RCC 7860 (cell line): ENCODE measurements at regions not wholly inside any gene's neighbourhood (a gene's known extent, or its start where the extent isn't known, plus 50 kb on each side); places are given as distances from the start of the nearest gene placed in this dataset.

Experiments
- DNase-seq: peaks from one replicate; pipeline ENCODE4 v3.0.0-alpha.2; 2015; ENCODE audit warnings: low spot score
- FAIRE-seq: peaks from 2 replicates; lab custom pipeline; 2012; peaks lifted over from hg19 to GRCh38; lab: Jason Lieb, UNC

DNA sequence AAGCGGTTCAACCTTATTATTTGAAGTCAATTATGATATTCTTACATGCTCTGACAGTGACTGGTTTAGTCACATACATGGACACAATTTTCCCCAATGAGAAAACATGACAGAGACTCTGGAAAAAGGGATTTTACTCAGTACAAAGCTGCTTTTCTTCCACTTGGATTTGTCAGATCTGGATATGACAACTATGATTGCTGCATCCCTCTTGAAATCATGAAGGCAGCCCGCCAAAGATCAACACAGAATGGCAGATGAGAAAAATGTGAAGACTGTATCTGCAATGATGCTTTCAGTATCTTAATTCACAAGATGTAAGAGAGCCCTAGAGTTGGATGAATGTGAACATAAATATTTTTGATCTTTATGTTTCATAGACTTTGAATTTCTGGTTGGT is 439.6 kb downstream of the CDH8 start:
- no peak for FAIRE-seq
- DNase-seq, result no peak

GRCh38 chr16:61595605-61596004 is 440.6 kb downstream of the CDH8 start:
- DNase-seq, result no peak
- FAIRE-seq, result no peak

DNA sequence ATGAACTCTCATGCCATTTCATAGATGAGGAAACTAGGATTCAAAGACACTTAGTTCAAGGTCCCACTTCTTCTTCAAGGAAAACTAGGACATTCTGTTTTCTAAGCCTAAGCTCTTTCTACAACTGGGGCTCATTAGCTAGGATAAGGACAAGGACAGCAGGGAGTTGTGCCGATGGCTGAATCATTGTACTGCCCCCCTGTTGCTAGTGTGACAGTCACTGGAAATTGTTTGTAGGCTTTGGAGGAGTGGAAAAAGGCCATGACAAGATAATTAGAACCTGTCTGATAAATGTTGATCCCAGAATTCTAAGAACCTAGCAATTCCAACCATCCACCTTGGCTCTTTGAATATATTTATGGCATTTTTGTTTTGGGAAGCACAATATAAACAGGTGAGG is 445.7 kb downstream of the CDH8 start:
- FAIRE-seq (no peak), DNase-seq (no peak)

DNA sequence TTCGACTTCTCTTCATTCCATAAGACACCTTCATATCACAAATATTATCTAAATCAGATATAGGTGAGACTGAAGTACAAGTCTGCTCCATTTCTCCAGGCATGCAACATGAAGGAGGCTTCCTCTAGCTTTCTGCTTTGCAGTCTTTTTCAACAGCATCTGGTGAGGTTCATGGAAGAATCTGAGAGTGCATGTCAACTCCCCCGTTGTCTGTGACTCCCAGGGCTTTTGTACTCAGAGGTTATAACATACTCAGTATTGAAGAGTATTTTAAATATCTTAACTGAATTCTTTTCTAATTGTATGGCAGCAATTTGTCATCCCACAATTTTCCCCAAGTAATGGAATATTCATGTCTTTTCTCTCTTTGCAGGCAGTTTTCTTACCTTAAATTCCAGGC is 448.7 kb downstream of the CDH8 start:
- no peak for DNase-seq
- FAIRE-seq, result no peak

- no peak for DNase-seq
- no peak for FAIRE-seq
These were observed 454.7 kb downstream of the CDH8 start for GRCh38 chr16:61581417-61582046.

- DNase-seq, result no peak
- FAIRE-seq, result no peak
These were observed 455.7 kb downstream of the CDH8 start for GRCh38 chr16:61580579-61580978.

GRCh38 chr16:61579195-61579594 is 457.0 kb downstream of the CDH8 start:
- no peak for FAIRE-seq
- DNase-seq, result no peak

DNA sequence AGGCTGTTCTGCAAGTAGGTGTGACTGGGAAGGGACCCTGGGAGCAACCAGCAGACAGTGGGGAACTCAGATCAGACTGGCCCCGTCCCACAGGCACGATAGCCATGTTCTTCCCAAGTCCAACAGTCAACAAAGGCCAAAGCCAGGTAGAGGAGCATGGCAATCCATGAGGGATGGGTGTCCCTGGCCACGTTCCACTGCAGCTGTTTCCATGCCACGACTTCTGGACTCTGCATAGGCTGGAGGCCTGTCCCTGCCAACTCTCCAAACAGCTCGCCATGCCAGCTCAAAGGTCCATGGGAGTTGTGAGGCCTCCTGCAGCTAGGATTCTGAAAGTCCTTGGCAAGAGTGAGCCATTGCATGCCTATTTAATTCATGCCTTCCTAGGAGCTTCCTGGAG is 459.8 kb downstream of the CDH8 start:
- DNase-seq (no peak), FAIRE-seq (no peak)

DNA sequence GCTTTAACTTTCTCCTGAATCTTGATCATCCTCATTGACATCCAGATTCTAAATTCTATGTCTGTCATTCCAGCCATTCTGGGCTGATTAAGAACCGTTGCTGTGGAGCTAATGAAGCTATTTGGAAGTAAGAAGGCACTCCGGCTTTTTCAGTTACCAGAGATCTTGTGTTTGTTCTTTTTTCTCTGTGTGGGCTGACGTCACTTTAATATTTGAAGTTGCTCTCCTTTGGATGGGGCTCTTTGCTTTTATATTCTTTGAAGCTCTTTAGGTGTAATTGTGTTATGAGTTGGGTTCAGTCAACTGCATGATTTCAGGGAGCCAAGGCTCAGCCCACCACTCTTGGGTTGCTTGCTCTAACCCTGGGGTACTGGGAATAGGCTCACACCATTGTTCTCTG is 460.6 kb downstream of the CDH8 start:
- DNase-seq, result no peak
- no peak for FAIRE-seq

- DNase-seq, result no peak
- no peak for FAIRE-seq
These were observed 467.2 kb downstream of the CDH8 start for GRCh38 chr16:61569028-61569427.

DNA sequence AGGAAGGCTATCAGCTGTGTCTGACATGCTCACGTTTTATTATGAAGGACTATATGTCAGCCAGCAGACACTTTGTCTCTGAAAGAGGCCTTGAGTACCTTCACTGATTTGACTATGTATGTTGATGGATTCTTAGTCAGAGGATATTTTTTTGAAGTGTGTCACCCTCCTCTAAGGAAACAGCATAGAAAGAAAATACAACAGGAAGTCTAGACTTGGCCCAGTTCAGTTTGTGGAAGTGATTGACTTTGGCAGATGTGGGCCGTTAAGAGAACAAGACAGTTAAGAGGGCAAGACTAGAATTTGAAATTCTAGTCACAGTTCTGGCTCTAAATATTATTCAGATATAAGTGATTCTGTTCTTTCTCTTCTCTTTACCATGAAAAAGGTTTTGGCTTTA is 471.5 kb downstream of the CDH8 start:
- FAIRE-seq, result no peak
- no peak for DNase-seq

DNA sequence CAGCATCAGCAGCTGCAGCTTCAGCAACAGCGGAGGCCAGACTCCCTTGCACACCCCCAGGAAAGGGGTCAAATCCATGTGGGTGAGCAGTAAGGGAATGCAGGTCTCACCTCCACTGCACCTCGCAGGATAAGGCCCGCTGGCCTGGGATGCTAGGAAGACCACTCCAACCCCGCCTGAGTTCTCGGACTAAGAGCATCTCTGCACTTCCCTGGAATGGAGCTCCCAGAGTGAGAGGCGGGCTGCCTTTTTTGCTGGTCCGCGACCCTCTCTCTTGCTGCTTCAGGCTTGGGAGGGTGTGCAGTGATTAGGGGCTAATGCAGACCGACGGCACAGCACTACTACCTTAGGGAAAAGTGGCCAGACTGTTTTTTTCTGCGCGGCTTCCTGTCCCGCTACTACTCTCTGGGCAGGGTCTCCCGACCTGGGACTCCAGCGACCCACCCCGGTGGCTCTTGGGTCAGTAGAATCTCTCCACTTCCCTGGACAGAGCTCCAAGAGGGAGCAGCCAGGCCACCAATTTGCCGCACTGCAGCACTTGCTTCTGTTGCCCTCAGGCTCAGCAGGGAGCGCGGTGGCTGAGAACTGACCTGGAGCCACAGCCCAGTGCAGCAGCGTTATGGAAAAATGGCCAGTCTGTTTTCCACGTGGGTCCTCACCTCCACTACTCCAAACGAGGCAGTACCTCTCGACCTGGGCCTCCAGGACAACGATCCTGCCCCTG is 480.4 kb downstream of the CDH8 start:
- FAIRE-seq (no peak), DNase-seq (no peak)

- FAIRE-seq (no peak), DNase-seq (no peak)
These were observed 486.9 kb downstream of the CDH8 start for GRCh38 chr16:61549327-61549726.

DNA sequence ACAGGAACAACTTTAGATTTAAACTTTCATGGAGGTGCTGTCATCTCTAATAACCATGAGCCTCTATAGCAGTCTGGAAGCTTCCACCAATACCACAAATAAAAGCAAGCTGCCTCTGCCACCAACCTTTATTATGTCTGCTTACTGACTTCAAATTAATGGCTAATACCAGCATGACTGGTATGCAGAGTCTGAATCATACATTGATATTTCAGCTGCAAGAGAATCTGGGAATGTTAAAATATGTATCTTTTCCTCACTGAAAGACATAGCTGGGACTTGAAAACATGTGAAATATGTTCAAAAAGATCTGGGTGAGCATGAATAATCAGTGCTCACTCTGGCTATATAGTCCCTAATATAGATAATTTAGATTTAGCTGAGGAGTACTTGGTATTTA is 488.6 kb downstream of the CDH8 start:
- no peak for FAIRE-seq
- DNase-seq, result no peak

GRCh38 chr16:61544165-61544564 is 492.1 kb downstream of the CDH8 start:
- DNase-seq, result no peak
- no peak for FAIRE-seq

- no peak for FAIRE-seq
- no peak for DNase-seq
These were observed 496.0 kb downstream of the CDH8 start for GRCh38 chr16:61540216-61540615.

DNA sequence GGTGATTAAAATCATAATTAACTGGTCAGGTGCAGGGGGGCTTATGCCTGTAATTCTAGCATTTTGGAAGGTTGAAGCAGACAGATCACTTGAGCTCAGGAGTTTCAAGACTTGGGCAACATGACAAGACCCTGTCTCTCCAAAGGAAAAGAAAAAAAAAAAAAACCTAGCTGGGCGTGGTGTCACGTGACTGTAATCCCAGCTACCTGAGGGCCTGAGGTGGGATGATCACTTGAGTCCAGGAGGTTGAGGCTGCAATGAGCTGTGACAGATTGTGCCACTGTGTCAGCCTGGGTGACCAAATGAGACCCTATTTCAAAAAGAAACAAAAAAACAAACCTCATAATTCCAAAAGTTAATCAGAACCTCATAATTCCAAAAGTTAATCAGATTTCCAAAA is 505.5 kb downstream of the CDH8 start:
- no peak for DNase-seq
- FAIRE-seq, result no peak

GRCh38 chr16:61500851-61501250 is 535.4 kb downstream of the CDH8 start:
- FAIRE-seq, result no peak
- no peak for DNase-seq

DNA sequence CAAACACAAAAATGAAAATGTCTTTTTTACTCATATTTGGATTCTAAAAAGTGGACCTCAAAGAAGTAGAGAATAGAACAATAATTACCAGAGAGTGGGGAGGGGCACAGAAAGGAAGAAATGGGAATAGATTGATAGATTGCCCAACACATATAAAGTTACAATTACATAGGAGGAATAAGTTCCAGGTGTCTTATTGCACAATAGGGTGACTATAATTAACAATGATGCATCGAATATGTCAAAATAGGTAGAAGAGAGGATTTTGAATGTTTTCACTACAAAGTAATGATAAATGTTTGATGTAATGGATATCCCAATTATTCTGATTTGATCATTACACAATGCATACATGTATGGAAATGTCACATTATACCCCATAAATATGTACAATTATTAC is 556.0 kb downstream of the CDH8 start:
- DNase-seq (no peak), FAIRE-seq (no peak)

DNA sequence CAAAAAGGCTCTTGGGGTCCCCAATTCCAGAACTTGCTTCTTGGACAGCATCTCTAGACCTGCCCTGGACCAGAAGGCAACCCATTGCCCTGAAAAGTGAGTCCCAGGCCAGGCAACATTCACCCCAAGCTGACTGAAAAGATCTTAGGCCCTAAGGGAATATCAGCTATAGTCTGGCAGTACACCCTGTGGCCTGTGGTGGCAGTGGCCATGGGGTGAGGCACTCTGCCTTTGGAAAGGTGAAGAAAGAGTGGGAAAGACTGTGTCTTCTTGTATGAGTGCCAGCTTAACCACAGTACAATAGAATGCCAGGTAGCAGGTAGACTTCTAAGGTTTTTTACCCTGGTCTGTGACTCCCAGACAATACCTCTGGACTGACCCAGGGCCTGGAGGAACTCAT is 564.5 kb downstream of the CDH8 start:
- FAIRE-seq (no peak), DNase-seq (no peak)

DNA sequence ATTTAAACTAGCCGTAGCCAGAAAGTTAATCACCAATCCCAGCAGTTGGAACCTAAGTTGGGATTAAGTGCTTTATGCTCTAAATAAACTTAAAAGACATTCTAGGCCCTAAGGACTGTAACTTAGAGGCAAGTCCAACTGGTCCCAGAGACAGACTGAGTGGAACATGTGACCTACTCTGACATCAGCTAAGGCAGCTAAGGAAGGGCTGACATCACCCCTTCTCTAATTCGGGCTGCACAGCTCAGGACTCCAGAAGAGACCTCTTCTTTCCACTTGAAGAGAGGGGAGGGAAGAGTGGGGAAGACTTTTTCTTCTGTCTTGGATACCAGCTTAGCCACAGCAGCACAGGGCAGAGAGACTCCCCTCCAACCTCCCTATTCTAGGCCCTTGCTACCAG is 565.2 kb downstream of the CDH8 start:
- no peak for DNase-seq
- no peak for FAIRE-seq

- DNase-seq, result no peak
- FAIRE-seq, result no peak
These were observed 571.0 kb downstream of the CDH8 start for GRCh38 chr16:61465285-61465684.

GRCh38 chr16:61460020-61460419 is 576.2 kb downstream of the CDH8 start:
- FAIRE-seq (no peak), DNase-seq (no peak)
